ENCODE measurements at regions not wholly inside any gene's neighbourhood (a gene's known extent, or its start where the extent isn't known, plus 50 kb on each side); places are given as distances from the start of the nearest gene placed in this dataset.

GRCh38 chr11:104803776-104804175 lies 94.5 kb downstream of the CASP12 start:
- no peak overlapping the region for H3K4me3 ChIP-seq (ENCODE audit: low read depth, low read length)
- TF ChIP-seq ZNF16 (tag by site-specific recombination; IDR thresholded peaks at IDR 0.05; ENCODE audit: low read depth) (no peak), ZSCAN5A (tag by site-specific recombination; IDR thresholded peaks at IDR 0.05) (no peak), ZIC2 (tag by site-specific recombination; IDR thresholded peaks at IDR 0.05) (no peak), ZNF701 (tag by site-specific recombination; IDR thresholded peaks at IDR 0.05) (no peak), ZNF664 (tag by site-specific recombination; IDR thresholded peaks at IDR 0.05) (no peak), ZBTB20 (tag by site-specific recombination; IDR thresholded peaks at IDR 0.05) (no peak), ZNF394 (tag by site-specific recombination; IDR thresholded peaks at IDR 0.05; ENCODE audit: borderline replicate concordance) (no peak), ZNF621 (tag by site-specific recombination; IDR thresholded peaks at IDR 0.05) (no peak), ZNF2 (tag by site-specific recombination; IDR thresholded peaks at IDR 0.05) (no peak)
- no peaks in the 10 kb centered on the region for H3K36me3 ChIP-seq (ENCODE audit: control insufficient read depth in 2 of 2, insufficient read depth in 1 of 2, low read length in 2 of 2)
- H3K27ac ChIP-seq (ENCODE audit: extremely low read depth, low read depth, low read length), result no peak overlapping the region
- CTCF ChIA-PET, result interaction anchor here (0.6 kb wide), 1 partner anchor 194 kb away, joined by 3 read pairs; no protein-coding TSS in a partner anchor
- no peaks in the 10 kb centered on the region for H3K4me1 ChIP-seq (ENCODE audit: control insufficient read depth, insufficient read depth, low read length)
- no peaks in the 10 kb centered on the region for H3K9me3 ChIP-seq (ENCODE audit: control insufficient read depth, insufficient read depth, low read depth, low read length)
- POLR2A ChIA-PET, result no interaction called here

- no peak for TF ChIP-seq ZNF600 (tag by site-specific recombination; IDR thresholded peaks at IDR 0.05)
- TF ChIP-seq ZNF664 (tag by site-specific recombination; IDR thresholded peaks at IDR 0.05), result no peak
- no peak for TF ChIP-seq ZXDB (tag by site-specific recombination; IDR thresholded peaks at IDR 0.05)
- TF ChIP-seq KLF17 (tag by site-specific recombination; IDR thresholded peaks at IDR 0.05), result no peak
- TF ChIP-seq ZNF580 (tag by site-specific recombination; IDR thresholded peaks at IDR 0.05), result no peak
- TF ChIP-seq TCF7L2 (IDR thresholded peaks at IDR 0.05; ENCODE audit: borderline replicate concordance, low read depth, low read length), result no peak
- TF ChIP-seq ZNF610 (tag by site-specific recombination; IDR thresholded peaks at IDR 0.05; ENCODE audit: borderline replicate concordance), result no peak
- no peak for TF ChIP-seq ZNF555 (tag by site-specific recombination; conservative IDR thresholded peaks at IDR 0.05)
- no peak for TF ChIP-seq INSM2 (tag by site-specific recombination; IDR thresholded peaks at IDR 0.05)
- no peak for TF ChIP-seq ZNF416 (tag by site-specific recombination; IDR thresholded peaks at IDR 0.05)
- TF ChIP-seq ZNF677 (tag by site-specific recombination; IDR thresholded peaks at IDR 0.05), result no peak
- TF ChIP-seq ZNF621 (tag by site-specific recombination; IDR thresholded peaks at IDR 0.05), result no peak
- TF ChIP-seq ZFP69B (tag by site-specific recombination; IDR thresholded peaks at IDR 0.05), result no peak
- TF ChIP-seq ELK4 (IDR thresholded peaks at IDR 0.05; ENCODE audit: borderline replicate concordance, low read depth, low read length), result no peak
- TF ChIP-seq ZIC2 (tag by site-specific recombination; IDR thresholded peaks at IDR 0.05), result no peak
- TF ChIP-seq ZNF623 (tag by site-specific recombination; IDR thresholded peaks at IDR 0.05), result no peak
- TF ChIP-seq ZNF174 (tag by site-specific recombination; IDR thresholded peaks at IDR 0.05), result no peak
- TF ChIP-seq ZNF629 (tag by site-specific recombination; IDR thresholded peaks at IDR 0.05), result no peak
- no peak overlapping the region for H3K27ac ChIP-seq (ENCODE audit: extremely low read depth, low read depth, low read length)
- H3K36me3 ChIP-seq (ENCODE audit: control insufficient read depth in 2 of 2, insufficient read depth in 1 of 2, low read length in 2 of 2), result no peaks in the 10 kb centered on the region
- no peaks in the 10 kb centered on the region for H3K9me3 ChIP-seq (ENCODE audit: control insufficient read depth, insufficient read depth, low read depth, low read length)
- no peaks in the 10 kb centered on the region for H3K4me1 ChIP-seq (ENCODE audit: control insufficient read depth, insufficient read depth, low read length)
- H3K4me3 ChIP-seq (ENCODE audit: low read depth, low read length), result no peak overlapping the region
- ChIA-PET POLR2A (no interaction called here), CTCF (no interaction called here)
Observed at GRCh38 chr11:104799251-104799650, 99.0 kb downstream of the CASP12 start.

Data from HEK293 (cell line).